ENCODE measurements at regions not wholly inside any gene's neighbourhood (a gene's known extent, or its start where the extent isn't known, plus 50 kb on each side); places are given as distances from the start of the nearest gene placed in this dataset.

DNA sequence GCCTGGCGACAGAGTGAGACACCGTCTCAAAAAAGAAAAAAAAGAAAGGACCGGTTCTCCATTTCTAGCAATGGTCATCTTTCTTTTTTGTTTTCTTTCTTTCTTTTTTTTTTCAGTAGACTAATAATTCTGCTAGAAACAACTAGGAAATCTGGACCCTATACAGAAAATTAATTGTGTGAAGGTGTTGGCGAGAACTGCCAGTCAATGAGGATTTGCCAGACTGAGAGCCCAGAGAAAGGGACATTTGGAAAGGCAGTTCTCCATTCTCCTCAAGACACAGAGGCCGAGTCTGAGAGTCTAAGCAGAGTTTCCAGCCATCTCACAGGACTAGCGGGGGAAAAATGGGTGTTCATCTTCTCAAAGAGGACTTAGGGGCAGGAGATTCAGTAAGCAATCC is 123.6 kb upstream of the GPC1 start:
- Histone ChIP-seq H3K9me3 (ENCODE audit: insufficient read depth, low read depth, low read length) (no peaks in the 10 kb centered on the region), H3K4me2 (ENCODE audit: low read length) (no peak overlapping the region), H2BK5ac (ENCODE audit: low read depth, low read length, poor library complexity) (no peak overlapping the region), H2AFZ (ENCODE audit: insufficient read depth, low read length, poor library complexity) (no peak overlapping the region), H3K4ac (ENCODE audit: low read depth, low read length) (no peak overlapping the region), H3K36me3 (ENCODE audit: control insufficient read depth in 1 of 2, insufficient read depth in 2 of 2, low read length in 2 of 2) (no peaks in the 10 kb centered on the region), H3K9ac (ENCODE audit: low read length) (no peak overlapping the region), H2BK12ac (ENCODE audit: low read length) (no peak overlapping the region), H3K18ac (ENCODE audit: low read length) (no peak overlapping the region), H2BK120ac (ENCODE audit: insufficient read depth, low read length, poor library complexity) (no peak overlapping the region), H3K79me2 (ENCODE audit: control insufficient read depth, insufficient read depth, low read length, poor library complexity) (no peaks in the 10 kb centered on the region), H3K14ac (ENCODE audit: low read length) (no peak overlapping the region), H3K4me1 (ENCODE audit: control insufficient read depth in 1 of 2, insufficient read depth in 2 of 2, low read length in 2 of 2) (no peaks in the 10 kb centered on the region), H4K12ac (ENCODE audit: low read depth, low read length) (no peak overlapping the region), H3K27ac (ENCODE audit: low read depth, low read length) (no peak overlapping the region), H3K79me1 (ENCODE audit: low read length) (no peaks in the 10 kb centered on the region), H2AK5ac (ENCODE audit: low read length) (no peak overlapping the region), H4K8ac (ENCODE audit: low read depth, low read length) (no peak overlapping the region), H3K27me3 (ENCODE audit: insufficient read depth, low read length) (no peaks in the 10 kb centered on the region), H3K23ac (ENCODE audit: low read length) (no peak overlapping the region), H3K4me3 (ENCODE audit: low read depth, low read length) (no peak overlapping the region), H4K91ac (ENCODE audit: low read depth, low read length) (no peak overlapping the region)
- WGBS (ENCODE audit: extremely low coverage, insufficient coverage, insufficient read length) = no CpG with 5 or more reads among the region's 6 CpGs
- no peak for DNase-seq

DNA sequence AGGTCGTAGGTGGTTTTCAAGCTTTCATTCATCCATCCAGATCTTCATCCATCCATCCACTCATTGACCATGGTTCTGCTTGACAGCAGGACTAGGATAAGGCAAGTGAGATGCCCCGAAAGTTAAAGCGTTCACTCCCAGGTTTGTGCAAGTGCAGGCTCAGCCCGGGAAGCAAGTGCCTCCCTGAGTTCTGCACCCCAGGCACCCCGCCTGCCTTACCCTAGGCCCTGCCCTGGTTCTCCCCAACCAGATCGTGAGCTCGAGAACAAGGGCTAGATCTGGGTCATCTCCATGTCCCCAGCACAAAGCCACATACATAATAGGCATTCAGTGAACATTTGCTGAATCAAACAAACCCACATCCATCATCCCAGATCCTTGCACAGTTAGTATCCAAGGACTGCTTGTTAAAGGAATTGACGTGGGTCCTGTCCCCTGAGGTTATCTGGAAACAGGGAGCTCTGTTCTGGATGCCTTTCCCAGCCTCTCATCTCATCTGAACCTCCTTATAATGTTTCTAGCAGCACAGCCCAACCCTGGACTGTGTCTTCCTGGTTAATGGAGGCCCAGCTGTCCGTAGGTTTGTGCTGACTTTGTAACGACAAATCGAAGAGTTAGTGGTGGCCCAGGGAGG is 116.1 kb upstream of the GPC1 start:
- no peak overlapping the region for H2AK5ac ChIP-seq (ENCODE audit: low read length)
- WGBS (ENCODE audit: extremely low coverage, insufficient coverage, insufficient read length) = no CpG with 5 or more reads among the region's 11 CpGs
- H3K23ac ChIP-seq (ENCODE audit: low read length) = no peak overlapping the region
- no peak overlapping the region for H3K18ac ChIP-seq (ENCODE audit: low read length)
- H4K12ac ChIP-seq (ENCODE audit: low read depth, low read length) = no peak overlapping the region
- no peaks in the 10 kb centered on the region for H3K79me2 ChIP-seq (ENCODE audit: control insufficient read depth, insufficient read depth, low read length, poor library complexity)
- no peak overlapping the region for H3K14ac ChIP-seq (ENCODE audit: low read length)
- no peak overlapping the region for H3K27ac ChIP-seq (ENCODE audit: low read depth, low read length)
- H4K8ac ChIP-seq (ENCODE audit: low read depth, low read length) = no peak overlapping the region
- H2BK12ac ChIP-seq (ENCODE audit: low read length) = no peak overlapping the region
- no peaks in the 10 kb centered on the region for H3K36me3 ChIP-seq (ENCODE audit: control insufficient read depth in 1 of 2, insufficient read depth in 2 of 2, low read length in 2 of 2)
- no peak overlapping the region for H2BK120ac ChIP-seq (ENCODE audit: insufficient read depth, low read length, poor library complexity)
- H3K79me1 ChIP-seq (ENCODE audit: low read length) = no peaks in the 10 kb centered on the region
- peaks cover 2% of the 10 kb centered on the region for H3K9me3 ChIP-seq (ENCODE audit: insufficient read depth, low read depth, low read length)
- no peak for DNase-seq
- H2BK5ac ChIP-seq (ENCODE audit: low read depth, low read length, poor library complexity) = no peak overlapping the region
- H2AFZ ChIP-seq (ENCODE audit: insufficient read depth, low read length, poor library complexity) = no peak overlapping the region
- no peak overlapping the region for H3K9ac ChIP-seq (ENCODE audit: low read length)
- no peak overlapping the region for H3K4ac ChIP-seq (ENCODE audit: low read depth, low read length)
- H3K4me1 ChIP-seq (ENCODE audit: control insufficient read depth in 1 of 2, insufficient read depth in 2 of 2, low read length in 2 of 2) = no peaks in the 10 kb centered on the region
- H3K4me2 ChIP-seq (ENCODE audit: low read length) = no peak overlapping the region
- no peaks in the 10 kb centered on the region for H3K27me3 ChIP-seq (ENCODE audit: insufficient read depth, low read length)
- no peak overlapping the region for H4K91ac ChIP-seq (ENCODE audit: low read depth, low read length)
- H3K4me3 ChIP-seq (ENCODE audit: low read depth, low read length) = no peak overlapping the region

DNA sequence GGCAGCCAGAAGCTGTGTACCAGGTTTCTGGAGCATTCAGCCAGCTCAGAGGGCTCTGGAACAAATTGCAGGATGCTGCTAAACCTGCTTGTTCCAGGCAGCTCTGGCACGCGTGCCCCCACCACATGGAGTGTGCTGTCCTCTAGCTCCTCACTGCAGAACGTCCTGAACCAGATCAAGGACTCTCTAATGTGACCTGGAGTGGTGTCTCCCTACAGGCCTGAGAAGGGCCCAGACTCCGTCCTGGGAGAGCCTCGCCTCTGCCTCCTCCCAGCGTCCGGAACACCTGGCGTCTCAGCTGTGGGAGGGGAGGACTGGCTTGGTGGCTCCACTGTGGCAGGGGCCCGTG is 115.6 kb upstream of the GPC1 start:
- Histone ChIP-seq H2BK5ac (ENCODE audit: low read depth, low read length, poor library complexity) (no peak overlapping the region), H4K91ac (ENCODE audit: low read depth, low read length) (no peak overlapping the region), H3K27ac (ENCODE audit: low read depth, low read length) (no peak overlapping the region), H4K12ac (ENCODE audit: low read depth, low read length) (no peak overlapping the region), H3K14ac (ENCODE audit: low read length) (no peak overlapping the region), H3K4me1 (ENCODE audit: control insufficient read depth in 1 of 2, insufficient read depth in 2 of 2, low read length in 2 of 2) (no peaks in the 10 kb centered on the region), H3K4ac (ENCODE audit: low read depth, low read length) (no peak overlapping the region), H2AK5ac (ENCODE audit: low read length) (no peak overlapping the region), H3K9ac (ENCODE audit: low read length) (no peak overlapping the region), H3K79me1 (ENCODE audit: low read length) (no peaks in the 10 kb centered on the region), H3K4me3 (ENCODE audit: low read depth, low read length) (no peak overlapping the region), H3K23ac (ENCODE audit: low read length) (no peak overlapping the region), H3K79me2 (ENCODE audit: control insufficient read depth, insufficient read depth, low read length, poor library complexity) (no peaks in the 10 kb centered on the region), H3K9me3 (ENCODE audit: insufficient read depth, low read depth, low read length) (peaks cover 2% of the 10 kb centered on the region), H2BK120ac (ENCODE audit: insufficient read depth, low read length, poor library complexity) (no peak overlapping the region), H4K8ac (ENCODE audit: low read depth, low read length) (no peak overlapping the region), H3K36me3 (ENCODE audit: control insufficient read depth in 1 of 2, insufficient read depth in 2 of 2, low read length in 2 of 2) (no peaks in the 10 kb centered on the region), H2AFZ (ENCODE audit: insufficient read depth, low read length, poor library complexity) (no peak overlapping the region), H3K18ac (ENCODE audit: low read length) (no peak overlapping the region), H3K27me3 (ENCODE audit: insufficient read depth, low read length) (no peaks in the 10 kb centered on the region), H3K4me2 (ENCODE audit: low read length) (no peak overlapping the region), H2BK12ac (ENCODE audit: low read length) (no peak overlapping the region)
- DNase-seq = no peak
- WGBS (ENCODE audit: extremely low coverage, insufficient coverage, insufficient read length) = no CpG with 5 or more reads among the region's 9 CpGs

DNA sequence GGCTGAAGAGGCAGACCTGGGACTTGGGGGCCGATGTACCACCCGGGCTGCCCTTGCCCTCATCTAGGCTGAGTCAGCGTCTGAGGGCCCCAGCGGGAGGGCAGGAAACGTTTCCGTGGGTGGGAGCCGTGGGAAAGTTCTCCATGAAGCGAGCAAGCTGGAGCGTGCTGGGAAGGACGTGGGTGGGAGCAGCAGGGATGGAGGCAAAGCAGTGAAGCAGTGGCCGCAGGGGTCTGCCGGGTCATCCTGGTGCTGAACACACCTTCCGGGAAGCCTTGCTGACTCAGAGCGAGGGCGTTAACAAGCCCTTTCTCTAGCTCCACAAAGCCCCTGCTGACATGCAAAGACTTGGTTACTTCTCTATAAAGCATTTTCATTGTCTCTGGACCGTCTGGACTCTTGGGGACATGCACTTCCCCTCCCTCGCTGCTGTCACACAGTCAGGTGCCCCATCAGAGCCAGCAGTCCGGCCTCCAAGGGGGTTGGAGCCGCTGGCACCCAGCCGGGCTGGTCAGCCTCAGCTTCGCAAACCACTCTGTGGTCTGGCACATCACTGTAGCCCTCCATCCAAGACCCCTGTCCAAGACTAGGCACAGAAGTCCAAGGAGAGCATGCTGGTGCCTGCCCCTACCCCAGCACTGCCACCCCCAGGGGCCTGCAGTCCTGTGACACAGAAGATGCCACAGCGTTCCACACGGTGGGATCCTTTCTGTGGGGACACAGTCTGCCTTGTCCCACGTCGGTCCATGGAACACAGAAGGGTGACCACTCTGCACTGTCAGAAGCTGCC is 115.1 kb upstream of the GPC1 start:
- no peak overlapping the region for H3K23ac ChIP-seq (ENCODE audit: low read length)
- H2BK5ac ChIP-seq (ENCODE audit: low read depth, low read length, poor library complexity) = no peak overlapping the region
- H4K8ac ChIP-seq (ENCODE audit: low read depth, low read length) = no peak overlapping the region
- H3K9ac ChIP-seq (ENCODE audit: low read length) = no peak overlapping the region
- no peak overlapping the region for H3K4ac ChIP-seq (ENCODE audit: low read depth, low read length)
- H2AFZ ChIP-seq (ENCODE audit: insufficient read depth, low read length, poor library complexity) = no peak overlapping the region
- no peak overlapping the region for H3K14ac ChIP-seq (ENCODE audit: low read length)
- H3K4me2 ChIP-seq (ENCODE audit: low read length) = no peak overlapping the region
- no peak overlapping the region for H4K91ac ChIP-seq (ENCODE audit: low read depth, low read length)
- no peak overlapping the region for H3K4me3 ChIP-seq (ENCODE audit: low read depth, low read length)
- no peaks in the 10 kb centered on the region for H3K27me3 ChIP-seq (ENCODE audit: insufficient read depth, low read length)
- no peak overlapping the region for H3K27ac ChIP-seq (ENCODE audit: low read depth, low read length)
- no peaks in the 10 kb centered on the region for H3K4me1 ChIP-seq (ENCODE audit: control insufficient read depth in 1 of 2, insufficient read depth in 2 of 2, low read length in 2 of 2)
- no peak overlapping the region for H2BK120ac ChIP-seq (ENCODE audit: insufficient read depth, low read length, poor library complexity)
- WGBS (ENCODE audit: extremely low coverage, insufficient coverage, insufficient read length) = no CpG with 5 or more reads among the region's 25 CpGs
- no peak for DNase-seq
- H3K79me2 ChIP-seq (ENCODE audit: control insufficient read depth, insufficient read depth, low read length, poor library complexity) = no peaks in the 10 kb centered on the region
- H4K12ac ChIP-seq (ENCODE audit: low read depth, low read length) = no peak overlapping the region
- no peak overlapping the region for H3K18ac ChIP-seq (ENCODE audit: low read length)
- no peaks in the 10 kb centered on the region for H3K79me1 ChIP-seq (ENCODE audit: low read length)
- H3K36me3 ChIP-seq (ENCODE audit: control insufficient read depth in 1 of 2, insufficient read depth in 2 of 2, low read length in 2 of 2) = no peaks in the 10 kb centered on the region
- no peak overlapping the region for H2BK12ac ChIP-seq (ENCODE audit: low read length)
- no peak overlapping the region for H2AK5ac ChIP-seq (ENCODE audit: low read length)
- peaks cover 5% of the 10 kb centered on the region for H3K9me3 ChIP-seq (ENCODE audit: insufficient read depth, low read depth, low read length)
